ENCODE measurements at regions not wholly inside any gene's neighbourhood (a gene's known extent, or its start where the extent isn't known, plus 50 kb on each side); places are given as distances from the start of the nearest gene placed in this dataset.
"Not testable (repeated sequence)": the region's sequence is repeated elsewhere in the genome, so short reads cannot be mapped to it uniquely, and the experiment has no call there.

DNA sequence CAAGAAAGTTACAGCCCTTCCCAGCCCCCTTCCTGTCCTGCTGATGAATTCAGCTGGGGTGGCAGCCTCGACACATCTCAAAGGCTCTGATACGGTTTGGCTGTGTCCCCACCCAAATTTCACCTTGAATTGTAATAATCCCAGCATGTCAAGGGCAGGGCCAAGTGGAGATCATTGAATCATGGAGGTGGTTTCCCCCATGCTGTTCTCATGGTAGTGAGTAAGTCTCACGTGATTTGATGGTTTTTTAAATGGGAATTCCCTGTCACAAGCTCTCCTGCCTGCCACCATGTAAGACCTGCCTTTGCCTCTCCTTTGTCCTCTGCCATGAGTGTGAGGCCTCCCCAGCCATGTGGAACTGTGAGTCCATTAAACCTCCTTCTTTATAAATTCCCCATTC is 163.2 kb upstream of the FOXF1 start:
- TF ChIP-seq CTCF (IDR thresholded peaks at IDR 0.05) = no peak
- H3K36me3 ChIP-seq = no peaks in the 10 kb centered on the region
- no peak overlapping the region for H3K4me3 ChIP-seq
- ATAC-seq (ENCODE audit: insufficient number of reproducible peaks, low FRiP score, low read depth) (no peak), DNase-seq (ENCODE audit: low spot score) (no peak)
- peaks cover 8 to 26% of the 10 kb centered on the region in 2 donors for H3K4me1 ChIP-seq (ENCODE audit: control insufficient read depth in 1 of 2, low read depth in 2 of 2)
- H3K27ac ChIP-seq = no peak overlapping the region
- H3K9me3 ChIP-seq = no peaks in the 10 kb centered on the region
- no peaks in the 10 kb centered on the region for H3K27me3 ChIP-seq (replicated peaks; ENCODE audit: insufficient read depth)

DNA sequence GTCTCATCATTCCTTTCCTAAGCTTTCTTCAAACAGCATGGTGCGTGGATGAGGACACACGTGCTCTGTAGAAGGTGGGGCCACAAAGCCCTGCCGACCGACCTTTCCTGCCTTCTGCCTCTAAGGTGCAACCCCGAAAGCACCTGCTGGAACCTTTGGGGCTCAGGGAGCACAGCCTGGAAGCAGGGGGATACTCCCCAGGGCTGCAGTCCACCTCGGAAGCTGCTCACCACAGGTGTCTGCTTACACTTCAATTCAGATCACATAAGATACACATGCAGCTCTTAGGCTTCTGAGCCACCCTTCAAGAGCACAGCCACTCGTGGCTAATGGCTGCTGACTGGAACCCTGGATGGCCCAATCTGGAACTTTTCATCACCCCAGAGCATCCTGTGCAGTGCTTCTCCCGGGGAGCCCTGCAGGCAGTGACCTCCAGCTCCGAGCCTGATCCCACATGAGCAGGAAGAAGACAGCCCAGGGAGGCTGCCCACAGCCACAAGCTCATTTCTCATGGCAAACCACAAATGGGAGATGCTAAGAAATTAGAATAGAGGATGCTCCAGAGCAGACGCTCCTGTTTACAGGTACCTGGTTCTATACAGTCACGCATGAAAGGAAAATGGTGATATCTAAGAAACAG is 162.3 kb upstream of the FOXF1 start:
- Histone ChIP-seq H3K4me1 (ENCODE audit: control insufficient read depth in 1 of 2, low read depth in 2 of 2) (peaks cover 8 to 21% of the 10 kb centered on the region in 2 donors), H3K27ac (no peak overlapping the region), H3K36me3 (no peaks in the 10 kb centered on the region), H3K27me3 (replicated peaks; ENCODE audit: insufficient read depth) (no peaks in the 10 kb centered on the region), H3K9me3 (no peaks in the 10 kb centered on the region), H3K4me3 (no peak overlapping the region)
- no peak for TF ChIP-seq CTCF (IDR thresholded peaks at IDR 0.05)
- DNase-seq (ENCODE audit: low spot score) (no peak), ATAC-seq (ENCODE audit: insufficient number of reproducible peaks, low FRiP score, low read depth) (no peak)

DNA sequence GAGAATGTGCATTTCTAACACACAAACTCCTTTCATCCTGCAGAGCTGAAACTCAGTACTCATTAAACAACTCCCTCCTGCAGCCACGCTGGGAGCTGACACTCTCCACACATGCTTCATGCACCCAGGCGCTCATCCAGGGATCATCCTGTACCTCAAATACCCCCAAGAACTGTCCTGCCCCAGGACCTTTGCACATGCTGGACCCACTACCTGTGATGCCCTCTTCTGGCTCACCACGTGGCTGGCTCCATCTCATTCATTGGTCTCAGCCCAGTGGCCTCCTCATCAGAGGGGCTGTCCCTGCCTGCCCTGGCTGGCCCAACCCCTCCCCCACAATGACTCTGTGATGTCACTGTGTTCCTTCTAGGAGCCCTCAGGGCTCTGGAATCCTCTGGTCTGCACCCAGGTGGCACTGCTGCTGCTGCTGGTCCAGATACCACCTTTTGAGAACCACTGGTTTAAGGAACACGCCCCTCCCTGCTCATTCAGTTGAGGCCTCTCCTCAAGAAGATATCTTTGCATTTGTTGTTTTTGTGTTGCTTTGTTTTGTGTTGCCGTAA is 160.9 kb upstream of the FOXF1 start:
- H3K27ac ChIP-seq = no peak overlapping the region
- no peaks in the 10 kb centered on the region for H3K9me3 ChIP-seq
- no peak overlapping the region for H3K4me3 ChIP-seq
- H3K36me3 ChIP-seq = no peaks in the 10 kb centered on the region
- no peak for DNase-seq (ENCODE audit: low spot score)
- TF ChIP-seq CTCF (IDR thresholded peaks at IDR 0.05) = no peak
- H3K27me3 ChIP-seq (replicated peaks; ENCODE audit: insufficient read depth) = no peaks in the 10 kb centered on the region
- peaks cover 0 to 9% of the 10 kb centered on the region in 2 donors for H3K4me1 ChIP-seq (ENCODE audit: control insufficient read depth in 1 of 2, low read depth in 2 of 2)
- no peak for ATAC-seq (ENCODE audit: insufficient number of reproducible peaks, low FRiP score, low read depth)

- ATAC-seq (ENCODE audit: insufficient number of reproducible peaks, low FRiP score, low read depth) (no peak), DNase-seq (ENCODE audit: low spot score) (no peak)
- H3K27me3 ChIP-seq (replicated peaks; ENCODE audit: insufficient read depth) = no peaks in the 10 kb centered on the region
- H3K36me3 ChIP-seq = no peaks in the 10 kb centered on the region
- H3K9me3 ChIP-seq = no peaks in the 10 kb centered on the region
- no peak overlapping the region for H3K27ac ChIP-seq
- no peak overlapping the region for H3K4me3 ChIP-seq
- no peak for TF ChIP-seq CTCF (IDR thresholded peaks at IDR 0.05)
- H3K4me1 ChIP-seq (ENCODE audit: control insufficient read depth in 1 of 2, low read depth in 2 of 2) = peaks cover 0 to 7% of the 10 kb centered on the region in 2 donors
These were observed 160.0 kb upstream of the FOXF1 start for GRCh38 chr16:86350289-86350688.

- Histone ChIP-seq H3K9me3 (no peaks in the 10 kb centered on the region), H3K36me3 (no peaks in the 10 kb centered on the region), H3K27ac (no peak overlapping the region), H3K27me3 (replicated peaks; ENCODE audit: insufficient read depth) (peaks cover 4% of the 10 kb centered on the region), H3K4me3 (no peak overlapping the region), H3K4me1 (ENCODE audit: control insufficient read depth in 1 of 2, low read depth in 2 of 2) (peaks cover 0 to 7% of the 10 kb centered on the region in 2 donors)
- ATAC-seq (ENCODE audit: insufficient number of reproducible peaks, low FRiP score, low read depth) (no peak), DNase-seq (ENCODE audit: low spot score) (no peak)
- no peak for TF ChIP-seq CTCF (IDR thresholded peaks at IDR 0.05)
These were observed 159.1 kb upstream of the FOXF1 start for GRCh38 chr16:86351041-86351784.

DNA sequence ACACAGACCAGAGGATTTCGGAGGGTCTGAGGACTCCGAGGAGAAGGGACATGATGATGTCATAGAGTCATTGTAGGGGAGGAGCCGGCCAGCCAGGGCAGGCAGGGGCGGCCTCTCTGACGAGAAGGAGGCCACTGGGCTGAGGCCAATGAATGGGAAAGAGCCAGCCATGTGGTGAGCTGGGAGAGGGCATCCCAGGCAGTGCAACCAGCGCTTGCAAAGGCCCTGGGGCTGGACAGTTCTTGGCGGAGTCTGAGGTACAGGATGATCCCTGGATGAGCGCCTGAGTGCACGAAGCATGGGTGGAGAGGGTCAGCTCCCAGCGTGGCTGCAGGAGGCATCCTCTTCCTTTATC is 158.6 kb upstream of the FOXF1 start:
- not testable (repeated sequence) for H3K27ac ChIP-seq; H3K4me3 ChIP-seq; H3K9me3 ChIP-seq; DNase-seq (ENCODE audit: low spot score); H3K4me1 ChIP-seq (ENCODE audit: control insufficient read depth in 1 of 2, low read depth in 2 of 2); H3K27me3 ChIP-seq (replicated peaks; ENCODE audit: insufficient read depth); H3K36me3 ChIP-seq; ATAC-seq (ENCODE audit: insufficient number of reproducible peaks, low FRiP score, low read depth)
